ENCODE measurements at regions not wholly inside any gene's neighbourhood (a gene's known extent, or its start where the extent isn't known, plus 50 kb on each side); places are given as distances from the start of the nearest gene placed in this dataset.

- DNase-seq: no peak
Observed at GRCh38 chr20:59403962-59404314, 103.5 kb downstream of the EDN3 start.

- DNase-seq: no peak
Observed at GRCh38 chr20:59404749-59405148, 104.3 kb downstream of the EDN3 start.

- no peak for DNase-seq
Observed at GRCh38 chr20:59405226-59406200, 105.1 kb downstream of the EDN3 start.

DNA sequence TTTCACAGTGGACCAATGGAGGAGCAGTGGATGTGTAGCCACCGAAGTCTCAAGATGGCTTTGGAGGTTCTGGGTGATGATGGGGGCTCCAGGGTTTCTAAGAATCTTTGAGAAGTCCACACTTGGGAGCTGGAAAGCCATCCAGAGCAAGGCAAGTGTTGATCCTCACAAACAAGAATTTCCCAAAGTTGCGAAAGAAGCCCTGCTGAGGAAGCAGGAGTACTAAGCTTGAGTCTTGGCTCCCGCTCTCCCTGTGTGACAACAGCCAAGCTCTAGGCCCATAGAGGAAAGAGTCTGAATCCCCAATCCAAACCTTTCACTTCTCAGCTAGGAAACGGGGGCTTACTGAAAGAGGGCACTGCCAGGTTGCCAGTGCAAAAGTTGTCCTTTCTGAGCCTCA is 106.0 kb downstream of the EDN3 start:
- no peak for DNase-seq

GRCh38 chr20:59411170-59411569 is 110.8 kb downstream of the EDN3 start:
- no peak for DNase-seq

DNA sequence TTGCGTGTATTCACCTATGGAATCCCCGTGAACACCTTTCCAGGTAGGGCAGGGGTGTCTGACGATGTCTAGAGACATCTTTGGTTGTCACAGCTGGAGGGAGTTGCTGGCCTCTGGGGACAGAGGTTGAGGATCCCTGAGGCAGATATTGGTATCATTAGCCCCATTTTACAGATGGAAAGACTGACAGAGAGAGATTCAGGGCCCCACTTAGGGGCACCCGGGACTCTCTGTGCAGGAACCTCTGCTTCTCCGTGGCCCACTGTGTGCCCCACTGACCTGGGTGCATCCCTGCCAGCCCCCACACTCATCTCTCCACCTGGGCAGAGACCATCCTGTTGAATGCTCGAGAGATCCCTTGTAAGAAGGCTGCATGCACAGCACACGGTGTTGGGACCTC is 111.2 kb downstream of the EDN3 start:
- no peak for DNase-seq

GRCh38 chr20:59412181-59412580 is 111.8 kb downstream of the EDN3 start:
- no peak for DNase-seq

- no peak for DNase-seq
Observed at GRCh38 chr20:59412875-59413284, 112.5 kb downstream of the EDN3 start.

DNA sequence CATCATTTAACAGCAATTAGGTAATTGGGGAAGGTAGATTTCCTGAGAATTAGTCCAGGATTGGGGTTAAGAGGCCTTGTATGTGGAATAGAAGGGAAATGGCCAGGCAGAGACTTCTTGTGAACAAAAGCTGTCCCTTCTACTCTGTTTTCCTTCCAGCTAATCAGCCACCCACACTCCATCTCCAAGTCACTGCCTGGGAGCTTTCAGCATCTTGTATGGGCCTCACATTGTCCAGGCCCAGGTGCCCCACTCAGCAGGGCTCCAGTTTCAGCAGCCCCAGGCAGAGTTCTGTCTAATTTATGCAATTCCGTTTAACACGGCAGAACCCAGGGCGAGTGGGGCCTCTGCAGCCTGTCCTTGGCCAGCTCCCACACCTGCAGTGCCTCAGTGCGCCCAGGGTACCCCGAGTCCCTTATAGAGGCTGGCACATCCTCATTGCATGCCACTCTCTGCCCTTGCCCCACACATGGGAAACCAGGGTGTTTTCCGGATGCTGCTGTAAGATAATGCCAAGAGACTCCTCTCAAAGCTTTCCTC is 113.0 kb downstream of the EDN3 start:
- DNase-seq: no peak

DNA sequence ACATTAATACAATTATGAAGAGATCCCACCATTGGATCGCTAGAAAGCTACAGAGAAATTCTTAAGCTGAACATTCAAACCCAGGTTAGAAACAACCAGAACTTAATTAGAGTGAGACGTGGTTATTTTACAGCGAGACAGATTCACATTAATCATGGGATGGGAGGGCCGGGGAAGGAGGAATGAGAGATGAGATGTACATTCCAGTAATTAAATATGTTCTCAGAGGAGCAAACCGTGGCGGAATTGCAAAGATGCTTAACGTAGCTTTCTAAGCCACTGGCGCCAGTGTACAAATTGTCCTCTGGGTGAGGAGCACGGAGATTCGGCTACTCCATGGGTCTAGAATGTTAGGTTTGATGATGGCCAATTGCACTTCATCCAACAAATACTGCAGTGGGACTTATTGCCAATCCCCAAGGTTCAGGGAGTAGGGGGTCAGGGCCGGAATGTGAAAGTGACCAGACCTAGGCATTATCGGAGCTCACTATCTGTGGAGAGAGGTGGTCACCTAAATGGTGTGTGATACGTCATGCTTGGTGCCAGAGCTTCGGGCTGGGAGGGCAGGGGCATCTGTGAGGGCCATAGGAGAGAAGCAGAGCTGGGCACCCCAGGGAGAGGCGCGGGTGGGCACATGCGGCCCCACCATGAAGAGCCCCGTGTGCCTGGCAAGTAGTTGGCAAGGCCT is 114.7 kb downstream of the EDN3 start:
- no peak for DNase-seq

DNA sequence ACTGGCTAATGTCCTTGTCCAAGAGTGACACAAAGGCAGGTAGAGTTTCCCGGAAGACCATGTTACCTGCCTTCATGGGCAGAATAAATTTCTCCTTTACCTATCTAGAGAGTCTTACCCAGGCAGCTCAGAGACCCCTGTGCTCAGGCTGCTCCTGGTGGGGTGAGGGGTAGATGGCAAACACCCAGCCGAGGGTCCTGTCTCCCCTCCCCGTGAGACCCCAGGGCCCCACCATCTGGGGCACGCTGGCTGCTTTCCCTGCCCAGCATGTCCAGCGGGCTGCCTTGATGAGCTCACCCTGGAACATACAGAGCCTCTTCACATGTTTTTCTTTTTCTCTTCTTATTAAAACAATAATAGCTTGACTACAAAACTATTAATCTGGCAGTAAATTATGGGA is 116.5 kb downstream of the EDN3 start:
- no peak for DNase-seq

DNA sequence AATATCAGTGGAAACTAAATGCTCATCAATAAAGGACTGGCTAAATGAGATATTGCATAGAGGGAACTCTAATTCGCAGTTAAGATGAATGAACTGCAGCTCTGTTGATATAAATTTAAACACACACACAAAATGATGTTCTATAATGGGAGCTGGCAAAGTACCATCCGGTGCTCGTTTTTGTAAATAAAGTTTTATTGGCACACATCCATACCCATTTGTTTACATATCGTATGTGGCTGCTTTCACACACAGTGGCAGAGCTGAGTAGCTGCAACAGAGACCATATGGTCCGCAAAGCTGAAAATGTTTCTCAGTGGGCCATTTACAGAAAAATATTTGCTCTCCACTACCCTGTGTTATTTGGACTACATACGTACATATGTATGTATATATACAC is 120.7 kb downstream of the EDN3 start:
- no peak for DNase-seq

DNA sequence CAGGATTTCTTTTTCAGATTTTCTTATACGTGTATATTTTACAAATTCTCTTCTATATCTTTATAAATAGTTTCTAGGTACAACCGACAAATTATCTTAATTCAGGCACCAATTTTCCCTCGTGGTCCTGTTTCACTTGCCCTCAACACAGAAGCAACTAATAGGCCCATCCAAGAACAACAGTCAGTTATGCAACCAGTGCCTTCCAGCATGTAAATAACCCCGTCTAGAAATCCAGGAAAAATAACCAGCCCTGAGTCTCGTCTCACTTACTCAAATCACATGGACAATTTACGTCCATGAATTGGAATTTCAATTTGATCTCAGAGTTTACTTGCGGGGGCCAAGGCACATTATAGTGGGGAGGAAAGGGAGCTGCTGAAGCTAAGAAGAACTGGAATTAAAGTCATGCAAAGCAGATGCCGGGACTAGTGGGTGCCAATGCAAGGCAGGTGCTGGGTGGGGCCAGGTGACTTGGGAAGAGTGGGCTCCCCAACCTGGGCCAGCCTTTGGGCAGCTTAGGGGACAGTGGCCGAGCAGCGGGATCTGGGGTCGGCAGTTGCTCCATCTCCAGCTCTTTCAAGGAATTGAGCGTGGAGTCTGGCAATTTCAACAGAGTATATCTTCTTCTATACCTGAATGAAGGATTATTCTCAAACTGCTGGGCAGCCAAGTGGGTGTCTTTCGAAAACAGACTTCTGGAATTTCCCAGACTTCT is 121.7 kb downstream of the EDN3 start:
- DNase-seq: no peak

- no peak for DNase-seq
Observed at GRCh38 chr20:59422872-59423544, 122.6 kb downstream of the EDN3 start.

- DNase-seq: no peak
Observed at GRCh38 chr20:59424976-59425375, 124.6 kb downstream of the EDN3 start.

GRCh38 chr20:59425572-59425971 is 125.2 kb downstream of the EDN3 start:
- DNase-seq: no peak

DNA sequence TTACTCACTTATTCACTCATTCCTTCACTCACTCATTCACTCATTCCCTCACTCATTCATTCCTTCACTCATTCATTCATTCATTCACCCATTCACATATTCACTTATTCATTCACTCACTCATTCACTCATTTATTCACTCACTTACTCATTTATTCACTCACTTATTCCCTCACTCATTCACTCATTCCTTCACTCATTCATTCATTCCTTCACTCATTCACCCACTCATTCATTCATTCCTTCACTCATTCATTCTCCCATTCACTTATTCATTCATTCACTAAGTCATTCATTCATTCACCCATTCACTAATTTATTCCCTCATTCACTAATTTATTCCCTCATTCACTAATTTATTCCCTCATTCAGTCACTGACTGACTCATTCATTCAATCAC is 127.6 kb downstream of the EDN3 start:
- DNase-seq: no peak

- no peak for DNase-seq
Observed at GRCh38 chr20:59428441-59429205, 128.2 kb downstream of the EDN3 start.

GRCh38 chr20:59429396-59429795 is 129.0 kb downstream of the EDN3 start:
- no peak for DNase-seq

- DNase-seq: no peak
Observed at GRCh38 chr20:59431014-59431413, 130.6 kb downstream of the EDN3 start.

GRCh38 chr20:59434960-59435359 is 134.5 kb downstream of the EDN3 start:
- no peak for DNase-seq

DNA sequence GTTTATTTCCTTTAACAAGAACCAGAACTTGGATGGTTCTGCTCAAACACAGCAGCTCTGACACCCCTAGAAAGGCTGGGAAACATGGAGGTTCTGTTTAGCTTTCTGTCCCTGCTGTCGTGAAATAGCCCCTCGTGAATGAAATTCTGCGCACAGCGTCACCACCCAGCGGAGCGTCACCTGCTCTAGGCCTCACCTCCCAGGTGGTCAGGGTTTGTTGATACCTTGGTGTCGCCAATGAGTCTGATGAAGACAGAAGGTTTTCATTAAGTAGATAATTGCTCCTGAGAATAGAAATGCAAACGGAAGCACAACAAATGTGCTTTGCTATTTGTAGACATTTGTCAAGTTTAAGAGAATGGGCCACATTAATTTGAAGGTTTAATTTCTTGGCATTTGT is 135.1 kb downstream of the EDN3 start:
- DNase-seq: no peak
